GM18868 (cell line): ENCODE measurements at regions not wholly inside any gene's neighbourhood (a gene's known extent, or its start where the extent isn't known, plus 50 kb on each side); places are given as distances from the start of the nearest gene placed in this dataset.
A peak's percentile ranks its signal among the peaks of the same experiment; 100 is the strongest.
"Not testable (repeated sequence)": the region's sequence is repeated elsewhere in the genome, so short reads cannot be mapped to it uniquely, and the experiment has no call there.

ENCODE experiments used
- ATAC-seq: cut with Tn5 transposase; IDR thresholded peaks from one replicate; pipeline ENCODE4 v1.9.1; 2021; ENCODE audit warnings: mild to moderate bottlenecking, moderate library complexity; ENCODE audit not compliant: unreplicated experiment

GRCh38 chr7:142637240-142637639 is 112.0 kb upstream of the PRSS1 start:
- ATAC-seq = no peak

- no peak for ATAC-seq
These were observed 112.5 kb upstream of the PRSS1 start for GRCh38 chr7:142636751-142637150.

- ATAC-seq = not testable (repeated sequence)
These were observed 113.2 kb upstream of the PRSS1 start for GRCh38 chr7:142636107-142636506.

GRCh38 chr7:142632271-142633134 is 116.8 kb upstream of the PRSS1 start:
- ATAC-seq = peak; percentile 94

- no peak for ATAC-seq
These were observed 119.5 kb upstream of the PRSS1 start for GRCh38 chr7:142629588-142630260.

GRCh38 chr7:142628945-142629344 is 120.3 kb upstream of the PRSS1 start:
- ATAC-seq = no peak

- not testable (repeated sequence) for ATAC-seq
These were observed 122.0 kb upstream of the PRSS1 start for GRCh38 chr7:142627223-142627622.

GRCh38 chr7:142626420-142627035 is 122.7 kb upstream of the PRSS1 start:
- peak; percentile 90 for ATAC-seq

- ATAC-seq = not testable (repeated sequence)
These were observed 124.1 kb upstream of the PRSS1 start for GRCh38 chr7:142625216-142625615.

- ATAC-seq = no peak
These were observed 128.9 kb upstream of the PRSS1 start for GRCh38 chr7:142620402-142620801.

GRCh38 chr7:142618655-142619351 is 130.5 kb upstream of the PRSS1 start:
- ATAC-seq = no peak

- ATAC-seq = no peak
These were observed 132.4 kb upstream of the PRSS1 start for GRCh38 chr7:142616842-142617241.

- ATAC-seq = no peak
These were observed 133.1 kb upstream of the PRSS1 start for GRCh38 chr7:142616121-142616643.

GRCh38 chr7:142615508-142615907 is 133.8 kb upstream of the PRSS1 start:
- ATAC-seq = no peak

- ATAC-seq = no peak
These were observed 135.2 kb upstream of the PRSS1 start for GRCh38 chr7:142614116-142614515.

- ATAC-seq = no peak
These were observed 136.9 kb upstream of the PRSS1 start for GRCh38 chr7:142612237-142612881.

GRCh38 chr7:142611566-142612236 is 137.6 kb upstream of the PRSS1 start:
- no peak for ATAC-seq

GRCh38 chr7:142608630-142609428 is 140.4 kb upstream of the PRSS1 start:
- no peak for ATAC-seq

GRCh38 chr7:142607351-142607750 is 141.9 kb upstream of the PRSS1 start:
- no peak for ATAC-seq
